ENCODE measurements at regions not wholly inside any gene's neighbourhood (a gene's known extent, or its start where the extent isn't known, plus 50 kb on each side); places are given as distances from the start of the nearest gene placed in this dataset.

- DNase-seq (ENCODE audit: insufficient read length, low spot score) (no peak), FAIRE-seq (no peak)
Measured at GRCh38 chr3:70849911-70850699, 537.7 kb upstream of the MDFIC2 start.

GRCh38 chr3:70840106-70840870 is 527.9 kb upstream of the MDFIC2 start:
- FAIRE-seq (no peak), DNase-seq (ENCODE audit: insufficient read length, low spot score) (no peak)

- DNase-seq (ENCODE audit: insufficient read length, low spot score): no peak
- no peak for FAIRE-seq
Measured at GRCh38 chr3:70833239-70833960, 521.0 kb upstream of the MDFIC2 start.

- DNase-seq (ENCODE audit: insufficient read length, low spot score): no peak
- no peak for FAIRE-seq
Measured at GRCh38 chr3:70832834-70833205, 520.4 kb upstream of the MDFIC2 start.

- FAIRE-seq: no peak
Measured at GRCh38 chr3:70832089-70832833, 519.8 kb upstream of the MDFIC2 start.

DNA sequence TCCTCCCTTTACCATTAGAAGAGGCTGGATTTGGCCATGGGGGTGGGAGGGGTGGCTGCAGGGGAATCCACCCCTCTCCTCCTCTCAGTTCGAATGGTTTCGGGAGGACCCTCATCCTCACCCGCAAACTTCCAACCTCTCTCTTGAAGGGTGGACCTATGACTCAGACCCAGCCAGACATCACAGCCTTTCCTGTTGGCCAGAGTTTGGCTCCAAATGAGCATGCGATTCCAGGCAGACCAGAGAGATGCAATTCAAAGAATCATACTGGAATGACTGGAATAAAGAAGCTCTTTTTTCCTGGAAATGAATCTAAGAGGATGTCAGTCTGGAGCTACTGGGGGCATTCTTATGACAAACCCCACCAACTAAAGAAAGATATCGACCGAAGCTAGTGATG is 516.7 kb upstream of the MDFIC2 start:
- DNase-seq (ENCODE audit: insufficient read length, low spot score) (no peak), FAIRE-seq (no peak)

More at GRCh38 chr3:70832089-70832833, 519.8 kb upstream of the MDFIC2 start:
- no peak for DNase-seq (ENCODE audit: insufficient read length, low spot score)

DNA sequence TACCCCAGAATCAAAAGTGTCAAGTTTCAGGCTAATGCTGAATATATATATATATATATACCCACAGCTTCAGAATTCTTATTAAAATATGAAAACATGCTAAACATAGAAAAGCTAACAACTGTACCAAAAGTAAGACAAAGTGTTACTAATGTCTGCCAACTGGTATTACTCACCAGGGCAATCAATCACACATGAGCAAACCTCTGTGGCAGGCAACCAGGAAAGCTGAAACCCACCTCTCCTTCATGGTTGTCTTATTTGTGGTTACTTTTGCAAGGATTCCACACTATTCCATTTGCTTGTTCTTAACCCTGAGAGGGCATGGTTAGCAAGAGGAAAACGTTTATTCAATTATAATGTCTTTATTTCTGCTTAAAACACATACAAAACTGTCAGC is 512.3 kb upstream of the MDFIC2 start:
- FAIRE-seq (no peak), DNase-seq (ENCODE audit: insufficient read length, low spot score) (no peak)

DNA sequence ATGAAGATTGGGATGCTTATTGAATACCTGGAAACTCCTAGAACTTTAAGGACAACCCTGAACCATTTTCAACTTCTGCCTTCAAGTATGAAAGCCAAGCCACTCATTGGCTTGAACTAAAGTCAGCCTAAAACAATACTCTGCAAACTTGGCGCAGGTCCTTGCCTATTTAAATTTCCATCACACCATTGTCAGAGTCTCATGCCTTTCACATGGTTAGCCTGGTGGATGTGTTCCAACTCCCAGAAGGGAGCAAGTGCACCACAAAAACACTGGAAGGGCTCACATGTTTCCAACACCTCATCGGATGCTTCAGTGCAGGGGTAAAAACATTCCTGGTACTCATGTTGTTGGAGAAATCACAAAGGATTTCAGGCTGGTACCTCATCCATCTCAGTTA is 511.6 kb upstream of the MDFIC2 start:
- FAIRE-seq (no peak), DNase-seq (ENCODE audit: insufficient read length, low spot score) (no peak)

- FAIRE-seq (no peak), DNase-seq (ENCODE audit: insufficient read length, low spot score) (no peak)
Measured at GRCh38 chr3:70823622-70824021, 511.2 kb upstream of the MDFIC2 start.

DNA sequence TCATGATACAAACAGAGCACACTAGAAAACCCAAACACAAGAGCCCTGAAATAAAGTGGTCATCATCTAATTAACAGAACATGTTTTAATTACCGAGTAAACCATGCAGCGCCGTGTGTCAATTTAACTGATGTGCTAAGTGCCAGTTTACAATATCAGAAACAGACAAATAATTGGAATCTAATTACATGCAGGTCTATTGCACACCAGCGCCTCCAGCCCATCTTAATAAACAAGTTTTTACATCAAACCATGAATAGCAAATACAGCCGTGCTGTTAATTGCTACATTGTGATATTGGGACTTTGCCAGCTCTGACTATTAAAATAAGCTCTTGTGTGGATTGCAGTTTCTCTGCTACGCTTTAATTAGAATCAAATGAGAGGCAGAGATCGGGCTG is 510.2 kb upstream of the MDFIC2 start:
- FAIRE-seq (no peak), DNase-seq (ENCODE audit: insufficient read length, low spot score) (no peak)

DNA sequence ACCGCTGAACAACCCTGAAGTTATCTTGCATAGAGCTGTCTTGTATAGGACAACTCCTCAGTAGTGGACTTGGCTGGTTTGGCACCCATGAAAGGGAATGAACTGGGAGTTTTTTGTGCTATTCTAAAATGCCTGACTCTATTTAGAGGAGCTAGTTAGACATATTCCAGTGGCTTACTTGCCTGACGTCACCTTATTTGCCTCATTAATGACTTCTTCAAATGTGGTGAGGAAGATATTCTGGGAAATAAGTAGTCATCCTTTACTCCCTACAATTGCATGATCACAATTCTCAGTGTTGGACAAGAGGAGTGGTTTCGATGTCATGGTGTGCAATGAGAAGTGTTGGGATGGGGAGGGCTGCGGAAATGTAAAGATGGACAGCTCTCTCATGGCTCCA is 509.2 kb upstream of the MDFIC2 start:
- FAIRE-seq (no peak), DNase-seq (ENCODE audit: insufficient read length, low spot score) (no peak)

GRCh38 chr3:70820397-70820796 is 508.0 kb upstream of the MDFIC2 start:
- no peak for FAIRE-seq

DNA sequence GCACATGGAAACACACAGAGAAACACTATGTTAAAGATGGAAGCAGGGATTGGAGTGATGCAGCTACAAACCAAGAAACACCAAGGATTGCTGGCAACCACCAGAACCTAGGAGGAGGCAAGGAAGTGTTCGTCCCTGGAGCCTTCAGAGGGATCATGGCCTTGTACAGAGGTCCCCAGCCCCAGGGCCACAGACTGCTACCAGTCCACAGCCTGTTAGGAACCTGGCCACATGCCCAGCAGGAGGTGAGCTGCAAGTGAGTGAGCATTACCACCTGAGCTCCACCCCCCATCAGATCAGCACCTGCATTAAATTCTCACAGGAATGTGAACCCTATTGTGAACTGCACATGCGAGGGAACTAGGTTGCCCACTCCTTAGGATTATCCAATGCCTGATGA is 505.7 kb upstream of the MDFIC2 start:
- FAIRE-seq (no peak), DNase-seq (ENCODE audit: insufficient read length, low spot score) (no peak)

More at GRCh38 chr3:70820397-70820796, 508.0 kb upstream of the MDFIC2 start:
- DNase-seq (ENCODE audit: insufficient read length, low spot score): no peak

GRCh38 chr3:70816346-70816745 is 503.9 kb upstream of the MDFIC2 start:
- FAIRE-seq (no peak), DNase-seq (ENCODE audit: insufficient read length, low spot score) (no peak)

- DNase-seq (ENCODE audit: insufficient read length, low spot score): no peak
- no peak for FAIRE-seq
Measured at GRCh38 chr3:70815817-70816216, 503.4 kb upstream of the MDFIC2 start.

DNA sequence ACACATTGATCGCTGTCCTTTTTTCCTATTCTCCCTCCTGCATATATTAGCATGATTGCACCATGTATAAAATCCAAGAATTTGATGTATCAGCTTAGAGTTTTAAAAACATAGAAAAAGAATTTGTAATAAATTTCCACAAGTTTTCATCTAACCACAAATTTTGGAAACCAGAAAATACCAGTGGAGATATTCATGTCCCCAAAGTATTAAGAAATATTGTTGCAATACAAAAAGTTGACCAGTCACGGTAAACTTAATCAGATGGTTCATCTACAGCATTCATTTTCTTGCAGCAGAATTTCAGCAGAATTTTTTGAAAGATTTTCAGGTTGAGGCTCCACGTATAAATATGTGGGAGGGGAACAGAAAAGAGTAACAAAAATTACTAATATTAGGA is 500.9 kb upstream of the MDFIC2 start:
- FAIRE-seq (no peak), DNase-seq (ENCODE audit: insufficient read length, low spot score) (no peak)

- DNase-seq (ENCODE audit: insufficient read length, low spot score): no peak
- FAIRE-seq: no peak
Measured at GRCh38 chr3:70811880-70812279, 499.4 kb upstream of the MDFIC2 start.

DNA sequence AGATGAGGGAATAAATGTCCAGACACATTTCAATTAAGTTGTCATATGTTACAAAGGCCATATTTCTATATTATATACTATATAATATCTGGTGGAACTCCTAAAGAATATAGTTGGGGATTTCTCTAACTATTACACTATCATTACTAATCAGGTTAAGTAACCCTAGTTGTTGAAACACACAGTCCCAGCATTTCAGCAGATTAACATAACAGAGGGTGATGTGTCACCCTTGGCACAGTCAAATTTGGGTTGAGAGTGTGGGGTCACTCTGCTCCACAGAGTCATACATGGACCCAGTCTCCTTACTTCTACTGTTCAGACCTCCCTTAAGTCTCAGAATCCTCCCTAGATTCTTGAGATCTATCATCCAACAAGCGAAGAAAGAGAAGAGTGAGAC is 496.4 kb upstream of the MDFIC2 start:
- no peak for DNase-seq (ENCODE audit: insufficient read length, low spot score)

GRCh38 chr3:70806556-70806955 is 494.1 kb upstream of the MDFIC2 start:
- no peak for FAIRE-seq
- DNase-seq (ENCODE audit: insufficient read length, low spot score): no peak

More for the DNA sequence above, 496.4 kb upstream of the MDFIC2 start:
- FAIRE-seq: no peak

GRCh38 chr3:70806021-70806420 is 493.6 kb upstream of the MDFIC2 start:
- DNase-seq (ENCODE audit: insufficient read length, low spot score) (no peak), FAIRE-seq (no peak)
